ENCODE measurements at regions not wholly inside any gene's neighbourhood (a gene's known extent, or its start where the extent isn't known, plus 50 kb on each side); places are given as distances from the start of the nearest gene placed in this dataset.

DNA sequence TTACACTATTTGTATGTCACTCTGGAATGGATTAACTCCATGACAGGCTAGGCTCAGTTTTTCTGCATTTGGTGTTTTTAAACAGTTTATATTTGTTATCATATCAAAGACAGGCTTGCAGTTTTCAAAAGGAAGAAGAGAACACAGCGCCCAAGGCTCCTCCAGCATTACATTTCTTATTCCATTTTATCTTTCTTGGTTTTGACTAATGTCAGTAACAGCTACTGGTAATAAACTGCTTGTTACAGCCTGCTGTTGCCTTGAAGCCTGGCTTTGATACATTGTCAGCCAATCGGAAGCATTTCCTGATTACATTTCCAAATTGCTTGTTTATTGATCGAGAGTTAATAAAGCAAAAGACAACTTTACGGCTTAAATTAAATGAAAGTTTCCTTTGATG lies 166.0 kb upstream of the MDFIC start:
- TF ChIP-seq, protein P1, sequence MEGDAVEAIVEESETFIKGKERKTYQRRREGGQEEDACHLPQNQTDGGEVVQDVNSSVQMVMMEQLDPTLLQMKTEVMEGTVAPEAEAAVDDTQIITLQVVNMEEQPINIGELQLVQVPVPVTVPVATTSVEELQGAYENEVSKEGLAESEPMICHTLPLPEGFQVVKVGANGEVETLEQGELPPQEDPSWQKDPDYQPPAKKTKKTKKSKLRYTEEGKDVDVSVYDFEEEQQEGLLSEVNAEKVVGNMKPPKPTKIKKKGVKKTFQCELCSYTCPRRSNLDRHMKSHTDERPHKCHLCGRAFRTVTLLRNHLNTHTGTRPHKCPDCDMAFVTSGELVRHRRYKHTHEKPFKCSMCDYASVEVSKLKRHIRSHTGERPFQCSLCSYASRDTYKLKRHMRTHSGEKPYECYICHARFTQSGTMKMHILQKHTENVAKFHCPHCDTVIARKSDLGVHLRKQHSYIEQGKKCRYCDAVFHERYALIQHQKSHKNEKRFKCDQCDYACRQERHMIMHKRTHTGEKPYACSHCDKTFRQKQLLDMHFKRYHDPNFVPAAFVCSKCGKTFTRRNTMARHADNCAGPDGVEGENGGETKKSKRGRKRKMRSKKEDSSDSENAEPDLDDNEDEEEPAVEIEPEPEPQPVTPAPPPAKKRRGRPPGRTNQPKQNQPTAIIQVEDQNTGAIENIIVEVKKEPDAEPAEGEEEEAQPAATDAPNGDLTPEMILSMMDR (IDR thresholded peaks at IDR 0.05), result no peak
- TF ChIP-seq POLR2A (IDR thresholded peaks at IDR 0.05) (no peak), POLR2AphosphoS5 (IDR thresholded peaks at IDR 0.05) (no peak)
